Liver (tissue), 8 donors: ENCODE measurements at regions not wholly inside any gene's neighbourhood (a gene's known extent, or its start where the extent isn't known, plus 50 kb on each side); places are given as distances from the start of the nearest gene placed in this dataset.

Source experiments
- DNase-seq: peaks from one replicate; pipeline ENCODE4 v3.0.0-alpha.2; 2017; ENCODE audit warnings: low spot score
- H3K27ac ChIP-seq, 2 donors: one replicate each; pipeline ENCODE4 v1.7.0; 2013; ENCODE audit warnings: inconsistent platforms in 2 of 2, low read length in 2 of 2, control low read depth in 1 of 2, low read depth in 1 of 2, mild to moderate bottlenecking in 1 of 2
- H3K27me3 ChIP-seq, 4 donors: one replicate each; pipeline versions ENCODE4 v1.6.1 to v1.7.0; 2013; ENCODE audit warnings: low read length in 3 of 4, inconsistent platforms in 1 of 4, mild to moderate bottlenecking in 1 of 4, moderate library complexity in 1 of 4; ENCODE audit not compliant: control insufficient read depth in 4 of 4, insufficient read depth in 4 of 4
- H3K36me3 ChIP-seq, 4 donors: one replicate each; pipeline versions ENCODE4 v1.6.1 to v1.7.0; 2013; ENCODE audit warnings: low read length in 3 of 4, mild to moderate bottlenecking in 3 of 4, low read depth in 1 of 4, moderate library complexity in 1 of 4; ENCODE audit not compliant: control insufficient read depth in 4 of 4, insufficient read depth in 3 of 4
- H3K4me1 ChIP-seq, 4 donors: one replicate each; pipeline versions ENCODE4 v1.6.1 to v1.7.0; 2013; ENCODE audit warnings: low read length in 3 of 4, mild to moderate bottlenecking in 3 of 4, moderate library complexity in 1 of 4; ENCODE audit not compliant: control insufficient read depth in 4 of 4, insufficient read depth in 4 of 4
- H3K4me3 ChIP-seq, 3 donors: one replicate each; pipeline versions ENCODE4 v1.6.1 to v1.7.0; 2013; ENCODE audit warnings: low read length in 3 of 3, control low read depth in 1 of 3, low read depth in 1 of 3, mild to moderate bottlenecking in 1 of 3
- H3K9ac ChIP-seq, 2 donors: one replicate each; pipeline ENCODE4 v1.7.0; 2013; ENCODE audit warnings: low read length in 2 of 2, mild to moderate bottlenecking in 2 of 2, moderate library complexity in 2 of 2, control low read depth in 1 of 2, low read depth in 1 of 2
- H3K9me3 ChIP-seq, 4 donors: one replicate each; pipeline versions ENCODE4 v1.6.1 to v1.7.0; 2013; ENCODE audit warnings: low read length in 3 of 4; ENCODE audit not compliant: control insufficient read depth in 4 of 4
- EGR1 ChIP-seq, 2 donors: IDR thresholded peaks; 2 replicates each; pipeline ENCODE4 v1.6.1; 2016 to 2018; ENCODE audit warnings: antibody characterized with exemption in 2 of 2, low read depth in 2 of 2
- FOXA1 ChIP-seq: IDR thresholded peaks from 2 replicates; pipeline ENCODE4 v1.6.1; 2016; ENCODE audit warnings: antibody characterized with exemption
- FOXA2 ChIP-seq: IDR thresholded peaks from 2 replicates; pipeline ENCODE4 v1.6.1; 2016; ENCODE audit warnings: antibody characterized with exemption
- GABPA ChIP-seq, 2 donors: IDR thresholded peaks in 1 of 2; conservative IDR thresholded peaks in 1 of 2; 2 replicates each; pipeline ENCODE4 v1.6.1; 2016; ENCODE audit warnings: antibody characterized with exemption in 2 of 2, mild to moderate bottlenecking in 1 of 2, moderate library complexity in 1 of 2
- HNF4A ChIP-seq, 2 donors: conservative IDR thresholded peaks; 2 replicates each; pipeline ENCODE4 v1.6.1; 2016; ENCODE audit warnings: antibody characterized with exemption in 2 of 2, mild to moderate bottlenecking in 2 of 2
- HNF4G ChIP-seq: IDR thresholded peaks from 2 replicates; pipeline ENCODE4 v1.6.1; 2016; ENCODE audit warnings: antibody characterized with exemption
- JUND ChIP-seq, 2 donors: IDR thresholded peaks; 2 replicates each; pipeline ENCODE4 v1.6.1; 2016; ENCODE audit warnings: antibody characterized with exemption in 2 of 2
- NR2F2 ChIP-seq: IDR thresholded peaks from 2 replicates; pipeline ENCODE4 v1.6.1; 2016; ENCODE audit warnings: antibody characterized with exemption
- RAD21 ChIP-seq, 2 donors: IDR thresholded peaks; 2 replicates each; pipeline ENCODE4 v1.6.1; 2016; ENCODE audit warnings: antibody characterized with exemption in 2 of 2, mild to moderate bottlenecking in 2 of 2
- RXRA ChIP-seq, 2 donors: IDR thresholded peaks; 2 replicates each; pipeline ENCODE4 v1.6.1; 2017 to 2018; ENCODE audit warnings: antibody characterized with exemption in 2 of 2, mild to moderate bottlenecking in 1 of 2
- SP1 ChIP-seq: IDR thresholded peaks from 2 replicates; pipeline ENCODE4 v1.6.1; 2018; ENCODE audit warnings: antibody characterized with exemption, mild to moderate bottlenecking
- TAF1 ChIP-seq: conservative IDR thresholded peaks from 2 replicates; pipeline ENCODE4 v1.6.1; 2016; ENCODE audit warnings: antibody characterized with exemption, mild to moderate bottlenecking
- YY1 ChIP-seq: IDR thresholded peaks from 2 replicates; pipeline ENCODE4 v1.6.1; 2016; ENCODE audit warnings: antibody characterized with exemption, mild to moderate bottlenecking
- WGBS: extraction: QIAGEN DNeasy Blood & Tissue Kit; methylation state at CpG from one replicate; pipeline ENCODE4 v1.1.7; 2013; 5-methylcytosine and 5-hydroxymethylcytosine counted together
- TF ChIP-seq, protein P1 (sequence below): IDR thresholded peaks from 2 replicates; pipeline ENCODE4 v1.6.1; 2016; ENCODE audit warnings: antibody characterized with exemption
- TF ChIP-seq, protein P2 (sequence below): fragments of 150-350 bp; IDR thresholded peaks from 2 replicates; pipeline ENCODE4 v1.5.1; 2017; ENCODE audit warnings: improper control_type of control experiment, low read depth, low read length; ENCODE audit not compliant: missing input control
- TF ChIP-seq, protein P3 (sequence below): IDR thresholded peaks from 2 replicates; pipeline ENCODE4 v1.6.1; 2016; ENCODE audit warnings: antibody characterized with exemption, mild to moderate bottlenecking
- TF ChIP-seq, protein P4 (sequence below): IDR thresholded peaks from 2 replicates; pipeline ENCODE4 v1.6.1; 2016; ENCODE audit warnings: antibody characterized with exemption
- TF ChIP-seq, protein P5 (sequence below): IDR thresholded peaks from 2 replicates; pipeline ENCODE4 v1.6.1; 2016; ENCODE audit warnings: antibody characterized with exemption
- donor health status: healthy.
- donor health status: healthy.
- donor health status: healthy.
- donor health status: healthy.
- donor health status: healthy.

DNA sequence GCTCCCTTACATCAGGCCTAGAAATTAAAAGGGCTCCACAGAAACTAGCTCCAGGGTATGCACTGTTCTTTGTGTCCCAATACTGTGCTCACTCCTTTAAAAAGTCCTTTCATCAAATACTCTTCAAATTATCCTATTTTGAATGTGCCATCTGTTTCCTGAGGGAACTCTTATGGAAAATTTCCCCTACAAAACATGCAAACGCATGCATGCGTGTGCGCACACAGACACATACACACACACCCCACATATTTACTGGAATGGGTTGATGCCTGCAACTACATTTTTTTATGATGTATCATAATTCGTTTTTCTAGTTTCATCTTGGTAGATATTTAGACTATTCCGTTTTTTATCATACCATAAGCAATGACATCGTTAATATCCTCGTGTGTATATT lies 351.2 kb upstream of the KIF2B start:
- Histone ChIP-seq H3K27ac (no peak overlapping the region), H3K4me3 (no peak overlapping the region), H3K9me3 (no peaks in the 10 kb centered on the region), H3K36me3 (no peaks in the 10 kb centered on the region), H3K4me1 (peaks cover 0 to 1% (median 0%) of the 10 kb centered on the region in 4 donors), H3K27me3 (no peaks in the 10 kb centered on the region), H3K9ac (no peak overlapping the region)
- WGBS = 79% methylated on average over 7 of the region's 7 CpGs
- no peak for TF ChIP-seq RXRA (IDR thresholded peaks at IDR 0.05)
- no peak for TF ChIP-seq RAD21 (IDR thresholded peaks at IDR 0.05)
- TF ChIP-seq FOXA2 = no peak
- no peak for TF ChIP-seq JUND (IDR thresholded peaks at IDR 0.05)
- no peak for TF ChIP-seq NR2F2
- TF ChIP-seq FOXA1 = no peak
- TF ChIP-seq HNF4A (conservative IDR thresholded peaks at IDR 0.05) = no peak
- TF ChIP-seq, protein P1, sequence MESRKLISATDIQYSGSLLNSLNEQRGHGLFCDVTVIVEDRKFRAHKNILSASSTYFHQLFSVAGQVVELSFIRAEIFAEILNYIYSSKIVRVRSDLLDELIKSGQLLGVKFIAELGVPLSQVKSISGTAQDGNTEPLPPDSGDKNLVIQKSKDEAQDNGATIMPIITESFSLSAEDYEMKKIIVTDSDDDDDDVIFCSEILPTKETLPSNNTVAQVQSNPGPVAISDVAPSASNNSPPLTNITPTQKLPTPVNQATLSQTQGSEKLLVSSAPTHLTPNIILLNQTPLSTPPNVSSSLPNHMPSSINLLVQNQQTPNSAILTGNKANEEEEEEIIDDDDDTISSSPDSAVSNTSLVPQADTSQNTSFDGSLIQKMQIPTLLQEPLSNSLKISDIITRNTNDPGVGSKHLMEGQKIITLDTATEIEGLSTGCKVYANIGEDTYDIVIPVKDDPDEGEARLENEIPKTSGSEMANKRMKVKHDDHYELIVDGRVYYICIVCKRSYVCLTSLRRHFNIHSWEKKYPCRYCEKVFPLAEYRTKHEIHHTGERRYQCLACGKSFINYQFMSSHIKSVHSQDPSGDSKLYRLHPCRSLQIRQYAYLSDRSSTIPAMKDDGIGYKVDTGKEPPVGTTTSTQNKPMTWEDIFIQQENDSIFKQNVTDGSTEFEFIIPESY = no peak
- no peak for TF ChIP-seq YY1
- TF ChIP-seq, protein P2, sequence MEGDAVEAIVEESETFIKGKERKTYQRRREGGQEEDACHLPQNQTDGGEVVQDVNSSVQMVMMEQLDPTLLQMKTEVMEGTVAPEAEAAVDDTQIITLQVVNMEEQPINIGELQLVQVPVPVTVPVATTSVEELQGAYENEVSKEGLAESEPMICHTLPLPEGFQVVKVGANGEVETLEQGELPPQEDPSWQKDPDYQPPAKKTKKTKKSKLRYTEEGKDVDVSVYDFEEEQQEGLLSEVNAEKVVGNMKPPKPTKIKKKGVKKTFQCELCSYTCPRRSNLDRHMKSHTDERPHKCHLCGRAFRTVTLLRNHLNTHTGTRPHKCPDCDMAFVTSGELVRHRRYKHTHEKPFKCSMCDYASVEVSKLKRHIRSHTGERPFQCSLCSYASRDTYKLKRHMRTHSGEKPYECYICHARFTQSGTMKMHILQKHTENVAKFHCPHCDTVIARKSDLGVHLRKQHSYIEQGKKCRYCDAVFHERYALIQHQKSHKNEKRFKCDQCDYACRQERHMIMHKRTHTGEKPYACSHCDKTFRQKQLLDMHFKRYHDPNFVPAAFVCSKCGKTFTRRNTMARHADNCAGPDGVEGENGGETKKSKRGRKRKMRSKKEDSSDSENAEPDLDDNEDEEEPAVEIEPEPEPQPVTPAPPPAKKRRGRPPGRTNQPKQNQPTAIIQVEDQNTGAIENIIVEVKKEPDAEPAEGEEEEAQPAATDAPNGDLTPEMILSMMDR = no peak
- no peak for TF ChIP-seq SP1
- no peak for TF ChIP-seq HNF4G
- DNase-seq = no peak

DNA sequence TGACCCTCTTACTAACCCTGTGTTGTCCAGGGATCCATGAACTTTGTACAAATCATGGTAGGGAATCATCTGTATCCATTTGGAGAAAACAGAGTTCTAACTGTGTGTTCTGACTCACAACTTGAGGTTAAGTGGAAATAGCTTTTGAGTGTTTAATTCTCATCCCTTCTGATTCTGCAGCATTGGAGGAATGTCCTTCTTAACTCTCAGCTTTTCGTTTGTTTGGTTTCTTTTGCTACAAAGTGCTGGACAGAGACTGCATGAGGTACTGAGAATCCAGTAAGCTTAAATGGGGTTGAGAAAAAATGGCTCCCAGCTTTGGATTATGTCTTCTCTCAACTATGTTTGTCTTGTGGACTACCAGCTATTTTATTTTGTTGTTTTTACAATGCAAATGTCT lies 352.1 kb upstream of the KIF2B start:
- Histone ChIP-seq H3K36me3 (no peaks in the 10 kb centered on the region), H3K27me3 (no peaks in the 10 kb centered on the region), H3K4me1 (peaks cover 0 to 1% (median 0%) of the 10 kb centered on the region in 4 donors), H3K27ac (no peak overlapping the region), H3K9me3 (no peaks in the 10 kb centered on the region), H3K4me3 (no peak overlapping the region), H3K9ac (no peak overlapping the region)
- TF ChIP-seq, protein P3, sequence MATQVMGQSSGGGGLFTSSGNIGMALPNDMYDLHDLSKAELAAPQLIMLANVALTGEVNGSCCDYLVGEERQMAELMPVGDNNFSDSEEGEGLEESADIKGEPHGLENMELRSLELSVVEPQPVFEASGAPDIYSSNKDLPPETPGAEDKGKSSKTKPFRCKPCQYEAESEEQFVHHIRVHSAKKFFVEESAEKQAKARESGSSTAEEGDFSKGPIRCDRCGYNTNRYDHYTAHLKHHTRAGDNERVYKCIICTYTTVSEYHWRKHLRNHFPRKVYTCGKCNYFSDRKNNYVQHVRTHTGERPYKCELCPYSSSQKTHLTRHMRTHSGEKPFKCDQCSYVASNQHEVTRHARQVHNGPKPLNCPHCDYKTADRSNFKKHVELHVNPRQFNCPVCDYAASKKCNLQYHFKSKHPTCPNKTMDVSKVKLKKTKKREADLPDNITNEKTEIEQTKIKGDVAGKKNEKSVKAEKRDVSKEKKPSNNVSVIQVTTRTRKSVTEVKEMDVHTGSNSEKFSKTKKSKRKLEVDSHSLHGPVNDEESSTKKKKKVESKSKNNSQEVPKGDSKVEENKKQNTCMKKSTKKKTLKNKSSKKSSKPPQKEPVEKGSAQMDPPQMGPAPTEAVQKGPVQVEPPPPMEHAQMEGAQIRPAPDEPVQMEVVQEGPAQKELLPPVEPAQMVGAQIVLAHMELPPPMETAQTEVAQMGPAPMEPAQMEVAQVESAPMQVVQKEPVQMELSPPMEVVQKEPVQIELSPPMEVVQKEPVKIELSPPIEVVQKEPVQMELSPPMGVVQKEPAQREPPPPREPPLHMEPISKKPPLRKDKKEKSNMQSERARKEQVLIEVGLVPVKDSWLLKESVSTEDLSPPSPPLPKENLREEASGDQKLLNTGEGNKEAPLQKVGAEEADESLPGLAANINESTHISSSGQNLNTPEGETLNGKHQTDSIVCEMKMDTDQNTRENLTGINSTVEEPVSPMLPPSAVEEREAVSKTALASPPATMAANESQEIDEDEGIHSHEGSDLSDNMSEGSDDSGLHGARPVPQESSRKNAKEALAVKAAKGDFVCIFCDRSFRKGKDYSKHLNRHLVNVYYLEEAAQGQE = no peak
- no peak for TF ChIP-seq YY1
- TF ChIP-seq, protein P2 = no peak
- TF ChIP-seq, protein P4, sequence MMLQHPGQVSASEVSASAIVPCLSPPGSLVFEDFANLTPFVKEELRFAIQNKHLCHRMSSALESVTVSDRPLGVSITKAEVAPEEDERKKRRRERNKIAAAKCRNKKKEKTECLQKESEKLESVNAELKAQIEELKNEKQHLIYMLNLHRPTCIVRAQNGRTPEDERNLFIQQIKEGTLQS = no peak
- no peak for TF ChIP-seq FOXA2
- TF ChIP-seq, protein P1 = no peak
- no peak for TF ChIP-seq TAF1
- TF ChIP-seq HNF4A (conservative IDR thresholded peaks at IDR 0.05) = no peak
- no peak for TF ChIP-seq RAD21 (IDR thresholded peaks at IDR 0.05)
- TF ChIP-seq JUND (IDR thresholded peaks at IDR 0.05) = no peak
- TF ChIP-seq SP1 = no peak
- no peak for TF ChIP-seq HNF4G
- no peak for TF ChIP-seq GABPA (IDR thresholded peaks at IDR 0.05 in 1 of 2, conservative IDR thresholded peaks at IDR 0.05 in 1 of 2)
- no peak for TF ChIP-seq NR2F2
- TF ChIP-seq FOXA1 = no peak
- TF ChIP-seq RXRA (IDR thresholded peaks at IDR 0.05) = no peak
- TF ChIP-seq, protein P5, sequence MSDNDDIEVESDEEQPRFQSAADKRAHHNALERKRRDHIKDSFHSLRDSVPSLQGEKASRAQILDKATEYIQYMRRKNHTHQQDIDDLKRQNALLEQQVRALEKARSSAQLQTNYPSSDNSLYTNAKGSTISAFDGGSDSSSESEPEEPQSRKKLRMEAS = no peak
- no peak for TF ChIP-seq EGR1 (IDR thresholded peaks at IDR 0.05; ENCODE audit: low read depth in 2 of 2)
- no peak for DNase-seq
- WGBS = 35% methylated on average over 1 of the region's 1 CpG
